GM12878 (cell line): ENCODE measurements at regions not wholly inside any gene's neighbourhood (a gene's known extent, or its start where the extent isn't known, plus 50 kb on each side); places are given as distances from the start of the nearest gene placed in this dataset.

Source experiments
- ATAC-seq: fragments of 200-7000 bp; cut with Tn5 transposase; 3 replicates; pipeline ENCODE4 v1.9.1; 2020; ENCODE audit warnings: mild to moderate bottlenecking, moderate library complexity
- BruUV-seq: library from RNA; stranded (reverse); fragments of 400-500 nt; replicated peaks from 2 replicates; lab custom pipeline; 2021; lab: Mats Ljungman, UMichigan
- CTCF ChIA-PET: fragments of 300-600 bp; sonication (Branson Sonifier 250); formaldehyde crosslinking; extraction: SDS; loops from one replicate; lab custom pipeline; 2021; ENCODE audit warnings: inconsistent platforms; lab: Yijun Ruan, JAX
- POLR2A ChIA-PET: fragments of 350-600 bp; formaldehyde crosslinking; extraction: SDS; loops from one replicate; lab custom pipeline; 2021; ENCODE audit warnings: inconsistent platforms; lab: Charles Lee
- RAD21 ChIA-PET: fragments of 300-600 bp; sonication (Branson Sonifier 250); formaldehyde crosslinking; loops from one replicate; lab custom pipeline; 2023; ENCODE audit warnings: antibody characterized with exemption; ENCODE audit not compliant: unreplicated experiment; lab: Charles Lee
- SMC1A ChIA-PET: fragments of 300-600 bp; sonication (Branson Sonifier 250); formaldehyde crosslinking; loops from one replicate; lab custom pipeline; 2023; ENCODE audit not compliant: unreplicated experiment, uncharacterized antibody; lab: Charles Lee
- DNase-seq: peaks from one replicate; pipeline ENCODE4 v3.0.0-alpha.2; 2011; ENCODE audit warnings: low read depth, low spot score
- FAIRE-seq: peaks from 3 replicates; lab custom pipeline; 2011; peaks lifted over from hg19 to GRCh38; lab: Jason Lieb, UNC
- H2AFZ ChIP-seq: 2 replicates; pipeline ENCODE4 v1.6.0; 2011; ENCODE audit warnings: low read depth, low read length, control low read depth; ENCODE audit not compliant: control insufficient read depth
- H3K27ac ChIP-seq: 2 replicates; pipeline ENCODE4 v1.5.1; 2011; ENCODE audit warnings: control low read depth; ENCODE audit not compliant: control insufficient read depth, insufficient read depth
- H3K27me3 ChIP-seq, 2 experiments: replicated peaks in 1 of 2; 2 replicates each; pipeline versions ENCODE4 v1.6.0 to v1.6.1; 2011; ENCODE audit warnings: low read length in 1 of 2; ENCODE audit not compliant: control insufficient read depth in 2 of 2, insufficient read depth in 2 of 2
- H3K36me3 ChIP-seq, 2 experiments: 2 replicates each; pipeline ENCODE4 v1.5.1; 2011; ENCODE audit warnings: low read length in 1 of 2; ENCODE audit not compliant: control insufficient read depth in 2 of 2, insufficient read depth in 2 of 2
- H3K4me1 ChIP-seq: 2 replicates; pipeline ENCODE4 v1.6.1; 2011; ENCODE audit warnings: mild to moderate bottlenecking, low read length, moderate library complexity, mixed read lengths; ENCODE audit not compliant: control insufficient read depth, insufficient read depth
- H3K4me2 ChIP-seq: 2 replicates; pipeline ENCODE4 v1.6.0; 2011; ENCODE audit warnings: control low read depth; ENCODE audit not compliant: control insufficient read depth, insufficient read depth
- H3K4me3 ChIP-seq: fragments of 200-600 bp; sonication (generic); 2 replicates; pipeline ENCODE4 v1.5.1; 2016
- H3K79me2 ChIP-seq: 2 replicates; pipeline ENCODE4 v1.6.0; 2011; ENCODE audit warnings: low read length; ENCODE audit not compliant: control insufficient read depth, insufficient read depth
- H3K9ac ChIP-seq: 2 replicates; pipeline ENCODE4 v1.8.0; 2011; ENCODE audit warnings: low read length, control low read depth, mixed read lengths; ENCODE audit not compliant: control insufficient read depth, insufficient read depth
- H3K9me3 ChIP-seq: replicated peaks from 3 replicates; pipeline ENCODE4 v1.5.1; 2011; ENCODE audit warnings: mild to moderate bottlenecking, low read length; ENCODE audit not compliant: control insufficient read depth, insufficient read depth
- H4K20me1 ChIP-seq: 2 replicates; pipeline ENCODE4 v1.6.0; 2011; ENCODE audit not compliant: control insufficient read depth, insufficient read depth
- BCL11A ChIP-seq: IDR thresholded peaks from 2 replicates; pipeline ENCODE4 v1.6.1; 2011; ENCODE audit warnings: low read depth, low read length
- CHD1 ChIP-seq: IDR thresholded peaks from 2 replicates; pipeline ENCODE4 v1.6.1; 2012; ENCODE audit warnings: low read depth, low read length, improper control_type of control experiment
- NFYB ChIP-seq: IDR thresholded peaks from 2 replicates; pipeline ENCODE4 v1.6.1; 2011; ENCODE audit warnings: low read depth, mild to moderate bottlenecking, low read length, improper control_type of control experiment, moderate library complexity; ENCODE audit not compliant: insufficient read depth
- POLR2AphosphoS5 ChIP-seq: IDR thresholded peaks from 2 replicates; pipeline ENCODE4 v1.6.1; 2011; ENCODE audit warnings: mild to moderate bottlenecking, low read length, inconsistent platforms
- SMARCA5 ChIP-seq: fragments of 450-650 bp; IDR thresholded peaks from 2 replicates; pipeline ENCODE4 v1.6.1; 2017; ENCODE audit warnings: mild to moderate bottlenecking
- SREBF1 ChIP-seq: IDR thresholded peaks from 2 replicates; pipeline ENCODE4 v1.6.1; 2012; ENCODE audit warnings: mild to moderate bottlenecking, low read length
- YBX1 ChIP-seq: fragments of 450-650 bp; IDR thresholded peaks from 2 replicates; pipeline ENCODE4 v1.6.1; 2016; ENCODE audit warnings: antibody characterized with exemption
- ZNF384 ChIP-seq: IDR thresholded peaks from 2 replicates; pipeline ENCODE4 v1.6.1; 2012; ENCODE audit warnings: low read depth, mild to moderate bottlenecking, low read length, improper control_type of control experiment, borderline replicate concordance
- ZNF622 ChIP-seq: fragments of 450-650 bp; IDR thresholded peaks from 2 replicates; pipeline ENCODE4 v1.6.1; 2017; ENCODE audit warnings: mild to moderate bottlenecking, inconsistent platforms
- ZSCAN29 ChIP-seq: fragments of 450-650 bp; IDR thresholded peaks from 2 replicates; pipeline ENCODE4 v1.6.1; 2017; ENCODE audit warnings: mild to moderate bottlenecking, moderate library complexity
- WGBS: methylation state at CpG from one replicate; pipeline ENCODE4 v1.1.6; 2016; ENCODE audit warnings: low lambda C conversion rate; ENCODE audit not compliant: insufficient replicate concordance, insufficient coverage; ENCODE audit errors: missing lambda C conversion rate; 5-methylcytosine and 5-hydroxymethylcytosine counted together
- in situ Hi-C: fragments of 300-500 bp; cut with MboI; formaldehyde crosslinking; loops from 9 replicates; pipeline ENCODE4 v1.14.3; 2018; ENCODE audit warnings: mixed read lengths
- intact Hi-C: fragments of 100-400 bp; cut with micrococcal nuclease; formaldehyde crosslinking; loops from one replicate; pipeline ENCODE4 v1.14.2; 2022; ENCODE audit not compliant: unreplicated experiment
- TF ChIP-seq, protein P1 (sequence below): fragments of 450-650 bp; IDR thresholded peaks from 2 replicates; pipeline ENCODE4 v1.6.1; 2016; ENCODE audit warnings: mild to moderate bottlenecking, moderate library complexity, borderline replicate concordance

DNA sequence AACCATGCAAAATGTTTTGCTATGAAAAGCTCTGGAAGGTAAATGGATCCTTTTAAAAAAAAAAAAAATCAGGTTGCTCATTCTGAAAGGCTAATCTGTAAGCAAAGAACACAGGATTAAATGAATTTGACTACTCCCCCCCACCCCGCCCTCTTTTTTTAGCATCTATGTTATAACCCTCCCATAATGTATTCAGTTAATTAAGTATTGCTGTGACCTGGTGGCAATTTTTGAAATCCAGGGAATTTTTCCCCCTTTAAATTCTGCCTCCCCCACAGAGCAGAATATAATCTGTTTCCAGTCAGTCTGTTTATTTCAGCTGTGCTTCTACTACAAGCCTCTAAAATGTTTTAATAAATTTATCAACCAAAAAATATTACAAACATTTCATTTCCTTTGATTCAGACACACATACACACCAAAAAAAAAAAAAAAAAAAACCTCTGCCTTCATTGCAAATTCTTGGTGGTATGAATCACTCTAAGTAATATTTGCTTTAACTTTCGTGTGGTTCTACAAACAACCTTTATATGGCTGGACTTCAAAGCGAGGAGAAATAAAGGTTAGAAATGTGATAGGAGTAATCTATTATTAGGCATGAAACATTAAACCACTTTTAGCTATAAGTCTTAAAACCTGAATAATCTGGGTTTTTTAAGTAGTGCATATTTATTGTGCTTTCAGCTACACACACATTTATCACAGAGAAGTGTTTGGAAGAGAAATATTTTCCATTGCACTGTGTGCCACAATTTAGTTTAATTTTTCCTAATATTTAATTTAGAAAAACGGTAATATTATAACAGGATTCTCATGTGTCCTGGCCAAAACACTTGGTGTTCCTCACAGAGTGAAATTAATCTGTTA, 64.4 kb upstream of the ARID5B start (continued):
- TF ChIP-seq, protein P1, sequence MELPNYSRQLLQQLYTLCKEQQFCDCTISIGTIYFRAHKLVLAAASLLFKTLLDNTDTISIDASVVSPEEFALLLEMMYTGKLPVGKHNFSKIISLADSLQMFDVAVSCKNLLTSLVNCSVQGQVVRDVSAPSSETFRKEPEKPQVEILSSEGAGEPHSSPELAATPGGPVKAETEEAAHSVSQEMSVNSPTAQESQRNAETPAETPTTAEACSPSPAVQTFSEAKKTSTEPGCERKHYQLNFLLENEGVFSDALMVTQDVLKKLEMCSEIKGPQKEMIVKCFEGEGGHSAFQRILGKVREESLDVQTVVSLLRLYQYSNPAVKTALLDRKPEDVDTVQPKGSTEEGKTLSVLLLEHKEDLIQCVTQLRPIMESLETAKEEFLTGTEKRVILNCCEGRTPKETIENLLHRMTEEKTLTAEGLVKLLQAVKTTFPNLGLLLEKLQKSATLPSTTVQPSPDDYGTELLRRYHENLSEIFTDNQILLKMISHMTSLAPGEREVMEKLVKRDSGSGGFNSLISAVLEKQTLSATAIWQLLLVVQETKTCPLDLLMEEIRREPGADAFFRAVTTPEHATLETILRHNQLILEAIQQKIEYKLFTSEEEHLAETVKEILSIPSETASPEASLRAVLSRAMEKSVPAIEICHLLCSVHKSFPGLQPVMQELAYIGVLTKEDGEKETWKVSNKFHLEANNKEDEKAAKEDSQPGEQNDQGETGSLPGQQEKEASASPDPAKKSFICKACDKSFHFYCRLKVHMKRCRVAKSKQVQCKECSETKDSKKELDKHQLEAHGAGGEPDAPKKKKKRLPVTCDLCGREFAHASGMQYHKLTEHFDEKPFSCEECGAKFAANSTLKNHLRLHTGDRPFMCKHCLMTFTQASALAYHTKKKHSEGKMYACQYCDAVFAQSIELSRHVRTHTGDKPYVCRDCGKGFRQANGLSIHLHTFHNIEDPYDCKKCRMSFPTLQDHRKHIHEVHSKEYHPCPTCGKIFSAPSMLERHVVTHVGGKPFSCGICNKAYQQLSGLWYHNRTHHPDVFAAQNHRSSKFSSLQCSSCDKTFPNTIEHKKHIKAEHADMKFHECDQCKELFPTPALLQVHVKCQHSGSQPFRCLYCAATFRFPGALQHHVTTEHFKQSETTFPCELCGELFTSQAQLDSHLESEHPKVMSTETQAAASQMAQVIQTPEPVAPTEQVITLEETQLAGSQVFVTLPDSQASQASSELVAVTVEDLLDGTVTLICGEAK = no peak

DNA sequence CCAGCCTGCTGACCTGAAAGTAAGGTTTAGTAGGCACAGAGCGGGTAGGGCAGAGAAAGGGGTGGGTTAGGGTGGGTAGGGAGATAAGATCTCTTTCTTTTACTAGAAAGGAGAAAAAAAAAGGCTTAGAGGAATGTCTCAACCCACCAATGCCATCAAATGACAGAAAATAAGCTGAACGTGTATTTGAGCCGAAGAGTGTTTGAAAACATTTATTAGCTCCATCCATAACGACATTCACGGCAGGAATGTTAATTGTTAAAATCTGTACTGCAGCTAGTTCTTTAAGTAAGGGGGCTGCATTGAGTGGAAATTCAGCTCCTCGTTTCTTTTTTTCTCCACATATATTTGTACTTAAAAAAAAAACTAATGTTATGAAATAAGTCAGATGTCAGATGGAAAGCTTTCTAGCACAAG, 63.7 kb upstream of the ARID5B start:
- ChIA-PET POLR2A (interaction anchor here (0.6 kb wide), 1 partner anchor 23 kb away, joined by 3 read pairs; no protein-coding TSS in a partner anchor), CTCF (interaction anchor here (0.9 to 1.4 kb wide), 5 partner anchors 10 to 1021 kb away, joined by 3 to 5 read pairs (median 4); no protein-coding TSS in a partner anchor)
- no peak for FAIRE-seq

More for the DNA sequence above, 63.7 kb upstream of the ARID5B start:
- SMC1A ChIA-PET = no interaction called here
- Histone ChIP-seq H2AFZ (no peak overlapping the region), H3K36me3 (no peaks in the 10 kb centered on the region), H3K9me3 (no peaks in the 10 kb centered on the region), H3K79me2 (no peaks in the 10 kb centered on the region), H3K4me1 (no peaks in the 10 kb centered on the region), H4K20me1 (no peaks in the 10 kb centered on the region), H3K4me3 (no peak overlapping the region), H3K4me2 (no peak overlapping the region), H3K9ac (no peak overlapping the region), H3K27ac (no peak overlapping the region), H3K27me3 (no peaks in the 10 kb centered on the region)
- RAD21 ChIA-PET = no interaction called here
- in situ Hi-C loops = loop anchor here (25.0 kb wide), 2 partner anchors 700 to 1025 kb away; no protein-coding TSS in a partner anchor
- no peak for TF ChIP-seq ZSCAN29
- no peak for TF ChIP-seq YBX1
- TF ChIP-seq NFYB = no peak
- no peak for TF ChIP-seq BCL11A
- no peak for TF ChIP-seq POLR2AphosphoS5
- TF ChIP-seq ZNF384 = no peak
- TF ChIP-seq SMARCA5 = no peak
- TF ChIP-seq SREBF1 = no peak
- no peak for TF ChIP-seq ZNF622
- no peak for TF ChIP-seq CHD1
- 69% methylated on average over 6 of the region's 6 CpGs for WGBS
- no peak for DNase-seq
- intact Hi-C loops = loop anchor here (5.0 to 10.0 kb wide), 2 partner anchors 695 to 1023 kb away; no protein-coding TSS in a partner anchor
- no TSS peak for BruUV-seq
- ATAC-seq = no peak
